Neural progenitor cell (in vitro differentiated cells): ENCODE measurements at regions not wholly inside any gene's neighbourhood (a gene's known extent, or its start where the extent isn't known, plus 50 kb on each side); places are given as distances from the start of the nearest gene placed in this dataset.

ENCODE experiments used
- DNase-seq: peaks from one replicate; pipeline ENCODE4 v3.0.0-alpha.2; 2016; ENCODE audit warnings: low spot score
- H2AFZ ChIP-seq: fragments of 200-600 bp; sonication (generic); replicated peaks from 2 replicates; pipeline ENCODE4 v1.6.1; 2016; ENCODE audit warnings: antibody characterized with exemption
- H3F3A ChIP-seq: fragments of 200-600 bp; sonication (generic); 2 replicates; pipeline ENCODE4 v1.6.1; 2016; ENCODE audit warnings: antibody characterized with exemption, low read depth
- H3K27ac ChIP-seq: fragments of 200-600 bp; sonication (generic); 2 replicates; pipeline ENCODE4 v1.5.1; 2016; ENCODE audit warnings: mild to moderate bottlenecking
- H3K27me3 ChIP-seq: fragments of 200-600 bp; sonication (generic); 2 replicates; pipeline ENCODE4 v1.6.1; 2016; ENCODE audit warnings: mild to moderate bottlenecking, moderate library complexity
- H3K36me3 ChIP-seq: fragments of 200-600 bp; sonication (generic); 2 replicates; pipeline ENCODE4 v1.5.1; 2016
- H3K4me1 ChIP-seq: fragments of 200-600 bp; sonication (generic); 2 replicates; pipeline ENCODE4 v1.6.1; 2016; ENCODE audit warnings: mixed run types
- H3K4me2 ChIP-seq: fragments of 200-600 bp; sonication (generic); 2 replicates; pipeline ENCODE4 v1.6.1; 2016
- H3K4me3 ChIP-seq: fragments of 200-600 bp; sonication (generic); 2 replicates; pipeline ENCODE4 v1.5.1; 2016
- H3K79me2 ChIP-seq: fragments of 200-600 bp; sonication (generic); 2 replicates; pipeline ENCODE4 v1.6.1; 2016; ENCODE audit warnings: low read depth
- H3K9ac ChIP-seq: fragments of 200-600 bp; sonication (generic); 2 replicates; pipeline ENCODE4 v1.6.1; 2016
- H3K9me3 ChIP-seq: fragments of 200-600 bp; sonication (generic); 2 replicates; pipeline ENCODE4 v1.5.1; 2016; ENCODE audit warnings: low read depth
- H4K20me1 ChIP-seq: fragments of 200-600 bp; sonication (generic); 2 replicates; pipeline ENCODE4 v1.6.1; 2016; ENCODE audit warnings: low read depth
- H3K27ac Mint-ChIP-seq: 3 replicates; pipeline ENCODE4 v1.8.0; 2021; ENCODE audit warnings: mixed read lengths
- H3K27me3 Mint-ChIP-seq: 2 replicates; pipeline ENCODE4 v1.8.0; 2022; ENCODE audit warnings: low read depth, mild to moderate bottlenecking, inconsistent platforms, moderate library complexity, mixed read lengths; ENCODE audit not compliant: insufficient read depth
- H3K36me3 Mint-ChIP-seq: 3 replicates; pipeline ENCODE4 v1.8.0; 2021; ENCODE audit warnings: mixed read lengths
- H3K4me1 Mint-ChIP-seq: 3 replicates; pipeline ENCODE4 v1.8.0; 2021; ENCODE audit warnings: mixed read lengths
- H3K4me3 Mint-ChIP-seq: 3 replicates; pipeline ENCODE4 v1.8.0; 2021; ENCODE audit warnings: mild to moderate bottlenecking, moderate library complexity, mixed read lengths
- H3K9me3 Mint-ChIP-seq: 3 replicates; pipeline ENCODE4 v1.8.0; 2020; ENCODE audit warnings: mixed read lengths
- CTCF ChIP-seq: fragments of 200-600 bp; sonication (generic); IDR thresholded peaks from 2 replicates; pipeline ENCODE4 v1.5.1; 2017; ENCODE audit warnings: antibody characterized with exemption, mild to moderate bottlenecking
- EZH2 ChIP-seq: fragments of 200-600 bp; sonication (generic); IDR thresholded peaks from 2 replicates; pipeline ENCODE4 v1.6.1; 2017; ENCODE audit warnings: antibody characterized with exemption, mild to moderate bottlenecking, moderate library complexity
- EZH2phosphoT487 ChIP-seq: fragments of 200-600 bp; sonication (generic); IDR thresholded peaks from 2 replicates; pipeline ENCODE4 v1.6.1; 2017; ENCODE audit warnings: antibody characterized with exemption

- no peak for DNase-seq
- peaks cover 2% of the 10 kb centered on the region for H3K27me3 Mint-ChIP-seq
- Histone ChIP-seq H3K27me3 (no peaks in the 10 kb centered on the region), H3K79me2 (no peaks in the 10 kb centered on the region), H3K27ac (no peak overlapping the region), H3K36me3 (no peaks in the 10 kb centered on the region), H3K9me3 (no peaks in the 10 kb centered on the region), H3K9ac (no peak overlapping the region), H4K20me1 (no peaks in the 10 kb centered on the region), H3K4me2 (no peak overlapping the region), H3F3A (no peaks in the 10 kb centered on the region), H3K4me1 (no peaks in the 10 kb centered on the region), H3K4me3 (no peak overlapping the region), H2AFZ (no peak overlapping the region)
- TF ChIP-seq EZH2 (no peak), CTCF (no peak), EZH2phosphoT487 (no peak)
- no peaks in the 10 kb centered on the region for H3K36me3 Mint-ChIP-seq
- no peak overlapping the region for H3K27ac Mint-ChIP-seq
- H3K4me3 Mint-ChIP-seq, result no peak overlapping the region
- no peaks in the 10 kb centered on the region for H3K4me1 Mint-ChIP-seq
- H3K9me3 Mint-ChIP-seq, result no peaks in the 10 kb centered on the region
Observed at GRCh38 chrX:5528057-5528456, 700.6 kb downstream of the NLGN4X start.

GRCh38 chrX:5526191-5526590 is 702.5 kb downstream of the NLGN4X start:
- Histone ChIP-seq H3K4me2 (no peak overlapping the region), H3K36me3 (no peaks in the 10 kb centered on the region), H4K20me1 (no peaks in the 10 kb centered on the region), H2AFZ (no peak overlapping the region), H3K9me3 (no peaks in the 10 kb centered on the region), H3F3A (no peaks in the 10 kb centered on the region), H3K27ac (no peak overlapping the region), H3K4me3 (no peak overlapping the region), H3K4me1 (no peaks in the 10 kb centered on the region), H3K27me3 (no peaks in the 10 kb centered on the region), H3K79me2 (no peaks in the 10 kb centered on the region), H3K9ac (no peak overlapping the region)
- TF ChIP-seq EZH2phosphoT487, result no peak
- no peak for TF ChIP-seq CTCF
- no peak for TF ChIP-seq EZH2
- Mint-ChIP-seq H3K9me3 (no peaks in the 10 kb centered on the region), H3K36me3 (no peaks in the 10 kb centered on the region), H3K4me1 (no peaks in the 10 kb centered on the region), H3K27ac (no peak overlapping the region), H3K27me3 (peaks cover 2% of the 10 kb centered on the region), H3K4me3 (no peak overlapping the region)
- DNase-seq, result no peak

- no peak overlapping the region for H3K4me3 Mint-ChIP-seq
- H3K36me3 Mint-ChIP-seq, result no peaks in the 10 kb centered on the region
- H3F3A ChIP-seq, result no peaks in the 10 kb centered on the region
- no peak overlapping the region for H3K4me2 ChIP-seq
- no peak for DNase-seq
- no peak overlapping the region for H3K4me3 ChIP-seq
- no peaks in the 10 kb centered on the region for H3K9me3 ChIP-seq
- H3K27ac Mint-ChIP-seq, result no peak overlapping the region
- no peak overlapping the region for H2AFZ ChIP-seq
- no peak overlapping the region for H3K9ac ChIP-seq
- no peaks in the 10 kb centered on the region for H3K79me2 ChIP-seq
- H3K4me1 ChIP-seq, result no peaks in the 10 kb centered on the region
- H3K27me3 Mint-ChIP-seq, result no peaks in the 10 kb centered on the region
- TF ChIP-seq EZH2phosphoT487 (no peak), EZH2 (no peak), CTCF (no peak)
- peaks cover 7% of the 10 kb centered on the region for H3K4me1 Mint-ChIP-seq
- H3K9me3 Mint-ChIP-seq, result peaks cover 2% of the 10 kb centered on the region
- H4K20me1 ChIP-seq, result no peaks in the 10 kb centered on the region
- H3K36me3 ChIP-seq, result no peaks in the 10 kb centered on the region
- no peaks in the 10 kb centered on the region for H3K27me3 ChIP-seq
- no peak overlapping the region for H3K27ac ChIP-seq
Observed at GRCh38 chrX:5490786-5491563, 737.7 kb downstream of the NLGN4X start.
